ENCODE measurements at regions not wholly inside any gene's neighbourhood (a gene's known extent, or its start where the extent isn't known, plus 50 kb on each side); places are given as distances from the start of the nearest gene placed in this dataset.

- DNase-seq (ENCODE audit: missing footprints) (no peak), ATAC-seq (no peak)
- intact Hi-C loops (cut with DNase I), result no loop called here
Observed at GRCh38 chr1:98197356-98197755, 276.5 kb upstream of the DPYD start.

- intact Hi-C loops (cut with DNase I), result no loop called here
- no peak for DNase-seq (ENCODE audit: missing footprints)
- no peak for ATAC-seq
Observed at GRCh38 chr1:98196012-98196411, 275.2 kb upstream of the DPYD start.

- intact Hi-C loops (cut with DNase I), result no loop called here
- DNase-seq (ENCODE audit: missing footprints), result no peak
- no peak for ATAC-seq
Observed at GRCh38 chr1:98188774-98189173, 267.9 kb upstream of the DPYD start.

GRCh38 chr1:98184856-98185255, 264.0 kb upstream of the DPYD start:
- DNase-seq (ENCODE audit: missing footprints), result no peak
- ATAC-seq, result no peak
- intact Hi-C loops (cut with DNase I), result no loop called here

GRCh38 chr1:98181036-98181764, 260.4 kb upstream of the DPYD start:
- ATAC-seq (no peak), DNase-seq (ENCODE audit: missing footprints) (no peak)
- intact Hi-C loops (cut with DNase I), result no loop called here

- no peak for DNase-seq (ENCODE audit: missing footprints)
- ATAC-seq, result no peak
- intact Hi-C loops (cut with DNase I), result no loop called here
Observed at GRCh38 chr1:98179151-98179773, 258.4 kb upstream of the DPYD start.

- no peak for ATAC-seq
- intact Hi-C loops (cut with DNase I), result no loop called here
- no peak for DNase-seq (ENCODE audit: missing footprints)
Observed at GRCh38 chr1:98177751-98178150, 256.9 kb upstream of the DPYD start.

- intact Hi-C loops (cut with DNase I), result no loop called here
- ATAC-seq, result no peak
- no peak for DNase-seq (ENCODE audit: missing footprints)
Observed at GRCh38 chr1:98176936-98177335, 256.1 kb upstream of the DPYD start.

- intact Hi-C loops (cut with DNase I), result no loop called here
- DNase-seq (ENCODE audit: missing footprints), result no peak
- no peak for ATAC-seq
Observed at GRCh38 chr1:98176414-98176813, 255.6 kb upstream of the DPYD start.

- intact Hi-C loops (cut with DNase I), result no loop called here
- DNase-seq (ENCODE audit: missing footprints) (no peak), ATAC-seq (no peak)
Observed at GRCh38 chr1:98172578-98172977, 251.7 kb upstream of the DPYD start.

- intact Hi-C loops (cut with DNase I), result no loop called here
- ATAC-seq (no peak), DNase-seq (ENCODE audit: missing footprints) (no peak)
Observed at GRCh38 chr1:98172022-98172421, 251.2 kb upstream of the DPYD start.

- no peak for DNase-seq (ENCODE audit: missing footprints)
- intact Hi-C loops (cut with DNase I), result no loop called here
Observed at GRCh38 chr1:98164509-98164908, 243.7 kb upstream of the DPYD start.

GRCh38 chr1:98157524-98158313, 236.9 kb upstream of the DPYD start:
- DNase-seq (ENCODE audit: missing footprints), result no peak

More at GRCh38 chr1:98164509-98164908, 243.7 kb upstream of the DPYD start:
- no peak for ATAC-seq

GRCh38 chr1:98147280-98147679, 226.4 kb upstream of the DPYD start:
- intact Hi-C loops (cut with DNase I), result no loop called here
- no peak for ATAC-seq
- no peak for DNase-seq (ENCODE audit: missing footprints)

More at GRCh38 chr1:98157524-98158313, 236.9 kb upstream of the DPYD start:
- no peak for ATAC-seq
- intact Hi-C loops (cut with DNase I), result no loop called here

- ATAC-seq (no peak), DNase-seq (ENCODE audit: missing footprints) (no peak)
- intact Hi-C loops (cut with DNase I), result no loop called here
Observed at GRCh38 chr1:98145655-98146054, 224.8 kb upstream of the DPYD start.

GRCh38 chr1:98143403-98143802, 222.6 kb upstream of the DPYD start:
- intact Hi-C loops (cut with DNase I), result no loop called here
- DNase-seq (ENCODE audit: missing footprints), result no peak
- ATAC-seq, result no peak

- no peak for DNase-seq (ENCODE audit: missing footprints)
- intact Hi-C loops (cut with DNase I), result no loop called here
- peak; percentile 88 for ATAC-seq
Observed at GRCh38 chr1:98133131-98133530, 212.3 kb upstream of the DPYD start.

- DNase-seq (ENCODE audit: missing footprints), result no peak
- ATAC-seq, result no peak
- intact Hi-C loops (cut with DNase I), result no loop called here
Observed at GRCh38 chr1:98130408-98130807, 209.6 kb upstream of the DPYD start.

- ATAC-seq (no peak), DNase-seq (ENCODE audit: missing footprints) (no peak)
- intact Hi-C loops (cut with DNase I), result no loop called here
Observed at GRCh38 chr1:98129491-98129890, 208.7 kb upstream of the DPYD start.

- intact Hi-C loops (cut with DNase I), result no loop called here
- DNase-seq (ENCODE audit: missing footprints) (no peak), ATAC-seq (no peak)
Observed at GRCh38 chr1:98126740-98127139, 205.9 kb upstream of the DPYD start.

Measured in Right ventricle myocardium inferior (tissue), 1 donor.